ENCODE measurements at regions not wholly inside any gene's neighbourhood (a gene's known extent, or its start where the extent isn't known, plus 50 kb on each side); places are given as distances from the start of the nearest gene placed in this dataset.

GRCh38 chr13:77443511-77443910 lies 92.0 kb upstream of the SCEL start:
- Histone ChIP-seq H3K27ac (no peak overlapping the region), H3K4me1 (no peaks in the 10 kb centered on the region), H3K9me3 (no peaks in the 10 kb centered on the region), H3K4me3 (no peak overlapping the region), H3K36me3 (no peaks in the 10 kb centered on the region), H3K27me3 (no peaks in the 10 kb centered on the region)
- DNase-seq (no peak), FAIRE-seq (no peak), ATAC-seq (no peak)
- 63 to 67% methylated on average over 1 of the region's 1 CpG for WGBS, 2 donors
- TF ChIP-seq, protein P1, sequence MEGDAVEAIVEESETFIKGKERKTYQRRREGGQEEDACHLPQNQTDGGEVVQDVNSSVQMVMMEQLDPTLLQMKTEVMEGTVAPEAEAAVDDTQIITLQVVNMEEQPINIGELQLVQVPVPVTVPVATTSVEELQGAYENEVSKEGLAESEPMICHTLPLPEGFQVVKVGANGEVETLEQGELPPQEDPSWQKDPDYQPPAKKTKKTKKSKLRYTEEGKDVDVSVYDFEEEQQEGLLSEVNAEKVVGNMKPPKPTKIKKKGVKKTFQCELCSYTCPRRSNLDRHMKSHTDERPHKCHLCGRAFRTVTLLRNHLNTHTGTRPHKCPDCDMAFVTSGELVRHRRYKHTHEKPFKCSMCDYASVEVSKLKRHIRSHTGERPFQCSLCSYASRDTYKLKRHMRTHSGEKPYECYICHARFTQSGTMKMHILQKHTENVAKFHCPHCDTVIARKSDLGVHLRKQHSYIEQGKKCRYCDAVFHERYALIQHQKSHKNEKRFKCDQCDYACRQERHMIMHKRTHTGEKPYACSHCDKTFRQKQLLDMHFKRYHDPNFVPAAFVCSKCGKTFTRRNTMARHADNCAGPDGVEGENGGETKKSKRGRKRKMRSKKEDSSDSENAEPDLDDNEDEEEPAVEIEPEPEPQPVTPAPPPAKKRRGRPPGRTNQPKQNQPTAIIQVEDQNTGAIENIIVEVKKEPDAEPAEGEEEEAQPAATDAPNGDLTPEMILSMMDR (IDR thresholded peaks at IDR 0.05) = no peak
- intact Hi-C loops (cut with DNase I) = no loop called here

- Histone ChIP-seq H3K4me1 (no peaks in the 10 kb centered on the region), H3K27ac (no peak overlapping the region), H3K27me3 (no peaks in the 10 kb centered on the region), H3K4me3 (no peak overlapping the region), H3K9me3 (no peaks in the 10 kb centered on the region), H3K36me3 (no peaks in the 10 kb centered on the region)
- intact Hi-C loops (cut with DNase I) = no loop called here
- TF ChIP-seq, protein P1 (IDR thresholded peaks at IDR 0.05) = no peak
- DNase-seq = no peak
- FAIRE-seq = no peak
- no peak for ATAC-seq
- WGBS, 2 donors = 21 to 24% methylated on average over 2 of the region's 2 CpGs
Observed at GRCh38 chr13:77437267-77437666, 98.2 kb upstream of the SCEL start.

- H3K9me3 ChIP-seq = no peaks in the 10 kb centered on the region
- H3K27me3 ChIP-seq = no peaks in the 10 kb centered on the region
- intact Hi-C loops (cut with DNase I) = no loop called here
- ATAC-seq (no peak), FAIRE-seq (no peak), DNase-seq (no peak)
- H3K4me1 ChIP-seq = no peaks in the 10 kb centered on the region
- TF ChIP-seq, protein P1 (IDR thresholded peaks at IDR 0.05) = no peak
- H3K36me3 ChIP-seq = no peaks in the 10 kb centered on the region
- no peak overlapping the region for H3K27ac ChIP-seq
- 27 to 39% methylated on average over 1 of the region's 1 CpG for WGBS, 2 donors
- H3K4me3 ChIP-seq = no peak overlapping the region
Observed at GRCh38 chr13:77434289-77434688, 101.2 kb upstream of the SCEL start.

DNA sequence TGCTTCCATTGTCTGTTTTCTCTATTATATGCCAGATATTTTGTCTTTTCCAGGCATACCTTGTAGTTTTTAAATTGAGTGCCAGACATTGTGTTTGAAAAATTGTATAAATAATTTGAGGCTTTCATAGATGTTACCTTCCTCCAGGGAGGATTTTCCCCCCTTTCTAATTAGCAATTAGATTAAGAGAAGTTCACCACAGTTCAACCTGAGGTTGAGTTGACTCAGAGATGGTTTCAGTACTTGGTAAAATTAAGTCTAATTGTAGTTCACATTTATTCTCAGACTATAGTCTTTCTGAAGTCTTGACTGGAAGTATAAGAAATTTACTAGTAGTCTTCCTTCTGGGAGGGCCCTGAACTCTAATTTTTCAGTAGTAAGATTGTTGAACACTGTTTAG lies 104.1 kb upstream of the SCEL start:
- Histone ChIP-seq H3K27ac (no peak overlapping the region), H3K36me3 (no peaks in the 10 kb centered on the region), H3K27me3 (no peaks in the 10 kb centered on the region), H3K9me3 (no peaks in the 10 kb centered on the region), H3K4me1 (no peaks in the 10 kb centered on the region), H3K4me3 (no peak overlapping the region)
- no peak for DNase-seq
- no peak for ATAC-seq
- TF ChIP-seq, protein P1 (IDR thresholded peaks at IDR 0.05) = no peak
- FAIRE-seq = no peak
- intact Hi-C loops (cut with DNase I) = no loop called here

DNA sequence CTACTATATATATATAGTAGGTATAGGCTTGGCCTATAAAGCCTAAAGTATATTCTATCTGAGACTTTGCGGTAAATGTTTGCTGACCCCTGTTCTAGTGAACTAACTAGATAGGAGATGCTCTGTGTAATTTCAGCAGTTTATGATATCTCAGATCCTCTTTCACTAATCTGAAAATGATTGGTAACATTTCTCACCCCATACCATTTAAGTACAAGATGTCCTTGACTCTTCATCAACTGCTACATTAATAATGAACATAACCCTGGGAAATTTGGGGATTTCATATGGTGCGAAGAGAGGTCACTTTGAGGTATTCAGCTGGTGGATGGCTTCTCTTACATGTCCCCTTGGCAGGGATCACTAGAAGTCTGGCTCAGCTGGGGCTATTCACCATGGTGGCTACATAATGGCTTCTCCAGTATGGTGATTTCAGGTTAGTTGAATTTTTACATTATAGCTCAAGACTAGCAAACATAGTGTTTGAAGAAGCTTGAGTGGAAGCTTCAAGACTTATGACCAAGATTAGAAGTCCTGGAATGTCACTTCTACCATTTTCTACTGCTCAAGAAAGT lies 103.6 kb upstream of the MYCBP2 start:
- no peaks in the 10 kb centered on the region for H3K9me3 ChIP-seq
- no peaks in the 10 kb centered on the region for H3K36me3 ChIP-seq
- FAIRE-seq = no peak
- no peak for DNase-seq
- H3K4me3 ChIP-seq = no peak overlapping the region
- H3K4me1 ChIP-seq = no peaks in the 10 kb centered on the region
- TF ChIP-seq, protein P1 (IDR thresholded peaks at IDR 0.05) = no peak
- intact Hi-C loops (cut with DNase I) = no loop called here
- ATAC-seq = no peak
- 94 to 97% methylated on average over 2 of the region's 2 CpGs for WGBS, 2 donors
- H3K27ac ChIP-seq = no peak overlapping the region
- H3K27me3 ChIP-seq = no peaks in the 10 kb centered on the region

Measured in pancreas (tissue), 10 donors.